ENCODE measurements at regions not wholly inside any gene's neighbourhood (a gene's known extent, or its start where the extent isn't known, plus 50 kb on each side); places are given as distances from the start of the nearest gene placed in this dataset.

DNA sequence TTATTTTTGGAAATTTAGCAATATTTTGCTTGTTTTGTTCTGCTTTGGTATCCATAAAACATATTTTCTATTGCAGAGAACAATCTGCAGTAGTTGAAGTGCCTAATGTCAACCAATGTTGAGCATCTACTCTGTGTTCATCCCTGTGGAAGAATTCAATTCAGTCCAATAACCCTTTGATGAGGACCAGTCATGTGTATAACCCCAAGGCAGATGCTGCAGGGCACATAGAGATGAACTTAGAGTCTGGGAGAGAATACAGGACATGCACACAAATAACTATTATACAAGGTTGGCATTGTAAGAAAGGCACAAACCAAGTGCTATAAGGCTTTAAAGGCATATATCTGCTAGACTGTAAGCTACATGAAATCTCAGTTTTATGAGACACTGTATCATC, 304.7 kb downstream of the LRIG3 start:
- DNase-seq (no peak), ATAC-seq (no peak)
- no peaks in the 10 kb centered on the region for H3K36me3 ChIP-seq
- no peaks in the 10 kb centered on the region for H3K9me3 ChIP-seq
- H3K27me3 ChIP-seq (ENCODE audit: low read depth): no peaks in the 10 kb centered on the region
- no peak overlapping the region for H3K4me3 ChIP-seq
- intact Hi-C loops (cut with DNase I): no loop called here
- no peak for TF ChIP-seq CTCF (IDR thresholded peaks at IDR 0.05)
- no peak overlapping the region for H3K27ac ChIP-seq
- H3K4me1 ChIP-seq: no peaks in the 10 kb centered on the region

- DNase-seq (no peak), ATAC-seq (no peak)
- Histone ChIP-seq H3K4me3 (no peak overlapping the region), H3K4me1 (no peaks in the 10 kb centered on the region), H3K27me3 (ENCODE audit: low read depth) (no peaks in the 10 kb centered on the region), H3K36me3 (no peaks in the 10 kb centered on the region), H3K9me3 (no peaks in the 10 kb centered on the region), H3K27ac (no peak overlapping the region)
- intact Hi-C loops (cut with DNase I): no loop called here
- TF ChIP-seq CTCF (IDR thresholded peaks at IDR 0.05): no peak
Measured at GRCh38 chr12:58616618-58617017, 303.7 kb downstream of the LRIG3 start.

- TF ChIP-seq CTCF (IDR thresholded peaks at IDR 0.05): no peak
- ATAC-seq: no peak
Measured at GRCh38 chr12:58621126-58621525, 299.2 kb downstream of the LRIG3 start.

GRCh38 chr12:58629376-58629775, 290.9 kb downstream of the LRIG3 start:
- H3K27ac ChIP-seq: no peak overlapping the region
- H3K4me3 ChIP-seq: no peak overlapping the region
- no peaks in the 10 kb centered on the region for H3K27me3 ChIP-seq (ENCODE audit: low read depth)
- H3K4me1 ChIP-seq: no peaks in the 10 kb centered on the region
- TF ChIP-seq CTCF (IDR thresholded peaks at IDR 0.05): no peak
- intact Hi-C loops (cut with DNase I): no loop called here
- no peaks in the 10 kb centered on the region for H3K36me3 ChIP-seq
- peaks cover 8% of the 10 kb centered on the region for H3K9me3 ChIP-seq
- ATAC-seq (no peak), DNase-seq (no peak)

More at GRCh38 chr12:58621126-58621525, 299.2 kb downstream of the LRIG3 start:
- Histone ChIP-seq H3K27ac (no peak overlapping the region), H3K27me3 (ENCODE audit: low read depth) (no peaks in the 10 kb centered on the region), H3K36me3 (no peaks in the 10 kb centered on the region), H3K4me3 (no peak overlapping the region), H3K4me1 (no peaks in the 10 kb centered on the region), H3K9me3 (no peaks in the 10 kb centered on the region)
- no peak for DNase-seq
- intact Hi-C loops (cut with DNase I): no loop called here

DNA sequence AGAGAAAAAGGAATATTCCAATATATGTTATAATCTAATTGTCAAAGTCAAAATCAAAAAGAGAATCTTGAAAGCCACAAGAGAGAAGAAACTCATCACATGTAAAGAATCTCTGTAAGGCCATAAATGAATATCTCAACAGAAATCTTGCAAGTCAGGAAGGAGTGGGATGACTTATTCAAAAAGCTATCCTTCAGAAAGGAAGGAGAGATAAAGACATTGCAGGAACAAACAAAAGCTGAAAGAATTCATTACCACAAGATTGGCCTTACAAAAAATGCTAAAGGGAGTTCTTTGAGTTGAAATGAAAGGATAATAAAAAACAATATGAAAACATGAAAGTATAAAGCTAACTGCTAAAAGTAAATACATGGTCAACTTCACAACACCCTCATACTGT, 286.8 kb downstream of the LRIG3 start:
- no peak for TF ChIP-seq CTCF (IDR thresholded peaks at IDR 0.05)
- H3K27me3 ChIP-seq (ENCODE audit: low read depth): no peaks in the 10 kb centered on the region
- no peaks in the 10 kb centered on the region for H3K36me3 ChIP-seq
- no peak overlapping the region for H3K27ac ChIP-seq
- intact Hi-C loops (cut with DNase I): no loop called here
- DNase-seq: no peak
- H3K4me3 ChIP-seq: no peak overlapping the region
- no peak for ATAC-seq
- H3K9me3 ChIP-seq: peaks cover 8% of the 10 kb centered on the region
- no peaks in the 10 kb centered on the region for H3K4me1 ChIP-seq
